HG03066 (cell line): ENCODE measurements at regions not wholly inside any gene's neighbourhood (a gene's known extent, or its start where the extent isn't known, plus 50 kb on each side); places are given as distances from the start of the nearest gene placed in this dataset.
"Not testable (repeated sequence)": the region's sequence is repeated elsewhere in the genome, so short reads cannot be mapped to it uniquely, and the experiment has no call there.

Experiments
- ATAC-seq: cut with Tn5 transposase; IDR thresholded peaks from one replicate; pipeline ENCODE4 v1.9.1; 2021; ENCODE audit warnings: low read depth; ENCODE audit not compliant: unreplicated experiment

DNA sequence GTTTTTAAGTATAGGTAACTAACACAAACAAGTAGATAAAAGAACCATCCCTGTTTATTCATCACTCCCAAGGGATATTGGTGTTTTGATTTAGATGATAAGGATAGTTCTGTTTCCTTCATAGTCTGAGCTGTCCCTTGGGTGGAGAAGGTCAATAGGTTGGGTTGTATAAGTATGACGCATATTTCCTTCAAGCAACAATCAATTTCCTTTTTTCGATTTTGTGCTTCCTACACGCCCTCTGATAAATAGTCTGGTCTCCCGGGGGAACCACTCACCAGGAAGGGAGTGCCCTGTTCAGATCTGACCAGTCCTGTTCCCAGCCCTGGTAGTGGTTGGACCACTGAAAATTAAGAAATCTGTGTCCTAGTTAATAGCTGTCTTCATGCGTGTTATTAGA is 378.8 kb upstream of the FAR2 start:
- no peak for ATAC-seq

DNA sequence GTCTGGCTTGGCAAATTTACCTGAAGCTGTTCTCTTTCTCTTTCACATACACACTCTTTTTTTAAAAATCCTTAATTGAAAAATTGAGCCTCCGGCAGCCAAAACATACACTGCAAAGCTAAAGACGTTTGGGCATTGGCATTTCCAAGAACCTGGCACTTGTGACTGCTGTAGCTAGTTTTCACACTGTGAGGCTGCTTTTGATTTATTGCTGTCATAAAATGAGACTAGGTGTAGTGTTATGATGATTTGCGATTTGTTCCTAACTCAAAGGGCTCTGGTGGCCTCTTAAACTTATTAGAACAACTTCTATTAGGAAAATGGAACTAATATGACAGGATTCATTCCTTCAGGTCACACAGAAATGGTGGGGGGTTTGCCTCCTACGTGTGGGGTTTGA is 377.1 kb upstream of the FAR2 start:
- no peak for ATAC-seq

DNA sequence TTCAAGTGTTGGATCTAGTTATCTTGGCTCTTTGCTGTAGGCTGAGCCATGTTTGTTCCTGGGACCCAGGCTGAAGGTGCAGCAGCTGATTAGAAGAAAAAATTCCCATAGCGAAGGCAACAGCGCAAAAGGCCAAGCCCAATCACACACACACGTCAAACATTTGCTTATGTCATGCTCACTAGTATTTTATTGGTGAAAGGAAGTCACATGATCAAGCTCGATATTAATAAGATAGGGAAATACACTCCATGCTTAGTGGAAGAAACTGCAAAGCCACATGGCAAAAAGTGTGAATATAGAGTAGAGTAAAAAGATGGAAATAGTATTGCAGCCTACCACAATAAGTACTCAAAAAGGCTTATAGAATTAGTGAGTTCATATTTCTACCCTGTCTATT is 373.5 kb upstream of the FAR2 start:
- ATAC-seq = no peak

DNA sequence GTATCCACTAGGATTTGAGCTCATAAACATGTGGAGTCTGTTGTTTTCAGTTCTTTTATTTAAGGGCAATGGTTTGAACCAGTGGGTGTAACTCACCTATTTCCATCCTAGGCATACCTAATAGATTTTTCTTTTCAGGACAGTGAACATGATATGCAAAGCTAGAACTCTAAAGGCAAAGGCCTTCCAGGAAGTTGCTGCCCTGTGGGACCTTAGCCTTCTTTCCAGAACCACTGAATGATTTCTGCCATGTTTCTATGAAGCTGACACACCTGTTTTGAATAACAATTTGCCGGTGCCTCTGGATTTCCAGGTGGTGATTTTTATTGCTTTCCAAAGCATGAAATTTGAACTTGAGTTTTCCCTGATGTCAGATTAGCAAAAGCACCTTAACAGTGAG is 372.9 kb upstream of the FAR2 start:
- no peak for ATAC-seq

DNA sequence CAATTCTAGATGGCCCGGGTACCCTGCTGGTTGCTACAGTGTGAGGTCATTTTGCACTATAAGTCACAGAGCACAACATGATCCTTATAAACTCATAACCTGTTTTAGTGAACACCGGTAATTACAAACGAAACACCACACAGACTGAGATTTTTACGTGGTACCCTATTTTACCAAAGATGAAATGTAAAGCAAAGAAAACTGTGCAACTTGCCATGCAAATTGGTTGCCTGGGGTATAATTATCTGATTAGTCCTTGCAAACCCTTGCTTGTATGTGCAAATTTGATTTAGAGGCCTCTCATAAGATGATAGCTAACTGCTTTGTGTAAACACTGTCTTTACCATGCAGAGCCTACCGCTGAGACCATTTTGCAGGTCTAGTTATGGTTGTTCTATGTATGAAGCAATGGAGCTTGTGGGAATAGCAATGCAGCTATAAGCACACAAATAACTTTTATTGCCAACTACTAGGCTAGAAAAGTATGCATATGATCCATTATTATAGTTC is 372.1 kb upstream of the FAR2 start:
- ATAC-seq = no peak

DNA sequence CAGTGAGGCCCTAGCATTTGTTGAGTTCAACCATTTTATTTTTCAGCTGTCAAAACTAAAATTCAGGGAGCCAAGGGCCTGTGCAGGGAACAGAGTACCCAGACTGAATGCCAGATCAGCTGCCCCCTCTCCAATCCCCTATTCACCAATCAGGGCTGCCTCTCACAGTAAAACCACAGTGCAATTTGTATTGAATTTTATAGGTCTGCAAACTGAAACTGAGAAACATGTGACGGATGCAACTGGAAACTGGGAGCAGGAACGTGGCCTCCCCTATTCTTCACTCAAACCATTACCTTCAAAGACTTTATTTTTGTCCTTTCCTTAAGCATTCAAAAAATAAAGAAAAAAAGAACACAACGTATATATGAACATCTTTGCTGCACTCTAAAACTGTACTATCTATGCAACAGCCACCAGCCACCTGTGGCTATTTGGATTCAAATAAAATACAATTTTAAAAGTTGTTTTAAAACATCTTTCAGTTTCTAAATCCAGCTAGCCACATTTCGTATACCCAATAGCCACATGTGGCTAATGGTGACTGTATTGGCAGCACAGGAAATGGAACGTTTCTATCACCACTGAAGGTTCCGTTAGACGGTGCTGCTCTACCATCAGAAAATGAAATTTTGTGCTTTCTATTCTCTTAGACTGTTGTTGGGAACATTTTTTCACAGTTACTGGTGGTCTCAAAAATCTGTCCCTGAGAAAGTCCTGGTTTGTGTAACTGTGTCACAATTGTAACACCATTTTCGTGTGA is 371.3 kb upstream of the FAR2 start:
- no peak for ATAC-seq

DNA sequence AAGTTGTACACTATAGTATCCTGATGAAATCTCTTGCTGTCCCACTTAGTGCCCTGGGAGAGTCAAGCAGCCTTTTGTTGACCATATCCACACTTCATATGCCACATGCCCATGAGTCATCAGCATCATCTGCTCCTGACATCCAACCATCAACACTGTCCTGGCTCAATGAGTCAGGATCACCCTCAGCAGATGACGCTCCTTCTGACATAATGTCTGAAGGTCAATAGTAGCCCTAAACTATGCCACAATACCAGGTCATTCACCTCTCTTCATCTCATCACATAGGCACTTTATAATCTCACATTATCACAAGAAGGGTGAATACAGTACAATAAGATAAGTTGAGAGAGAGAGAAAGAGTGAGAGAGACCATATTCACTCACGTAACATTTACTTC is 369.0 kb upstream of the FAR2 start:
- no peak for ATAC-seq

DNA sequence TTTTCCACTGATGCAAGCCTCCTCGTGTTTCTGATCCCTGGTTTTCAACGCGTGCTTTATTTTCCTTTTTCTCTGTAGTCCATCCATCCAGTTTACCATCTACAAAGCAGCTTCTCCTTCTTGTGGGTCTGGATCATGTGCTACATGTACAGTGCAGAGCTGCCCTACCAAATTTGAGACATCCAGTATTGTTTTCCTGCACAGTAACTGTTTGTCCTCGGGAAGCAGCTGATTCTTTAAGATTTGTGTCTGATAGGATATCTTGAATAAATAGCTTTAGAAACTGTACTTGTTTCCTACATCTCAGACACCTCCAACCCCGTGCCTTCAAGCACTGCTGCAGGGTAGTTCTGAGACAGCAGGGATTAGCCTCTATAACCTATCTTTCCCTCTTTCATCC is 368.1 kb upstream of the FAR2 start:
- no peak for ATAC-seq

DNA sequence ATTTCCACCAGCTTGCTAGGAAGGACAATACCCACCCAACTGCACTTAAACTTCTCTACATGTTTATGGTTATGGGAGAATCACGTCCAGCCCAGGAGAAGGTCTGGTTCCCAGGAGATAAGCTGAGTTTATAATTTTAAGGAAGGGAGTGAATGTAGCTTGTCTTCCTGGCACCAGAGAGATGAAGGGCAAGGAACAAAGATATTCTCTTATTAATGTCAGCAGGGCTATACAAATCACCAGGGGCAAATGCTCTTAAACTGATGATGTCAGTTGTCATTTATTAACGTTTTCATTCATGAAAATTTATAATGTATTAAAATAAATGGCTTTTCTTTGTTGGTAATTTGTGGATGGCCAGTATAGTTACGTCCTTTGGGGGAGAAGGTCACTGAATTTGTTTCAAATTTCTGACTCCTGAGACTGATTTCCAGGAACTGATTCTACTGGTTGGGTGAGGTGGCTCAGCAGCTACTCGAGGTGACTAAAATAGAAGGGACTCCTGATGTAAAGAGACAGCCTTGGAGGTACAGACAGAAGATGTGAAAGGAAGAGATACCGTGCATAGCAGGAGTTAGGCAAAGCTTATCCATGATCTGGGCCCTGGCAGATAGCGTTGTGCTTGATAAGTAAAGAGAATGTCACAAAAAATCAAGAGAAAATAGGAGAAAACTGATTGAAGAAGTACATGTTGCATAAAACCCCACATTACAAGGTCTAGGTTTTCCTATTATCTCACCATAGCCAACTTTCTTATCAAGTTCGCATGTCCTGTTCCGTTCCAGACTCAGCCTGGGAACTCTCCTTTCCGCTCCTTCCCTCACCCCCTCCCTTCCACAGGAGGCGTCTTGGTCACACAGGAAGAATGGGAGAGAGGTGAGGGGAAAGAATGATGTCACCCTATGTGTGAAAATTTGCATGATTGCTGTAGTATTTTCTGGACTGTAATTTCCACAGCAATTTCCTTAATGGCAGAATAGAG is 367.1 kb upstream of the FAR2 start:
- ATAC-seq = no peak

DNA sequence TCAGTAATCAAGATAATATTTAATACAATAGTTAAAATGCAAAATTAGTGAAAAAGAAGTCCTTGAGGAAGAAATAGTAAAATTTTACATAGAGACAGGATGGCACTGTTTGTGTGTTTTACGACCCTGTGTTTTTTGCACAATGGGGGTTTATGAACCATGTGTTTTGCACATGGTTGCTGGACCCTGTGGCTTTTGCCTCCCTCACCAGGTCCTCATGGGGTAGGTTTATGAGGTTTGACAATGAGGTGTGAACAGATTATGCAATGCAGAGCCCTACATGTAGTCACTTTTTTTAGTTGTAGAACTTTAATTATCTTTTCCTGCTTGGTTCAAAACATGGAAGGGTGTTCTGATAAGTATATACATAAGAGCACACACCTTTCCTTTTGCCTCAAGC is 366.3 kb upstream of the FAR2 start:
- ATAC-seq = no peak

DNA sequence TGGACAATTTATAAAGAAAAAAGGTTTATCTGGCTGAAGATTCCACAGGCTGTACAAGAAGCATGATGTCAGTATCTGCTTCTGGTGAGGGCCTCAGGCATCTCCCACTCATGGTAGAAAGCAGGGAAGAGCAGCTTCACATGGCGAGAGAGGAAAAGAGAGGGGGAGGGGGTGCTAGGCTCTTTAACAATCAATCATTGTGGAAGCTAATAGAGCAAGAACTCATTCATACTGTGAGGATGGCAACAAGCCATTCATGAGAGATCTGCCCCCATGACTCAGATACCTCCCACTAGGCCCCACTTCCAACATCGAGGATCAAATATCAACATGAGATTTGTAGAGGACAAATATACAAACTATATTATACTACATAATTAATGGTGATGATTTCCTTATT is 361.9 kb upstream of the FAR2 start:
- no peak for ATAC-seq

DNA sequence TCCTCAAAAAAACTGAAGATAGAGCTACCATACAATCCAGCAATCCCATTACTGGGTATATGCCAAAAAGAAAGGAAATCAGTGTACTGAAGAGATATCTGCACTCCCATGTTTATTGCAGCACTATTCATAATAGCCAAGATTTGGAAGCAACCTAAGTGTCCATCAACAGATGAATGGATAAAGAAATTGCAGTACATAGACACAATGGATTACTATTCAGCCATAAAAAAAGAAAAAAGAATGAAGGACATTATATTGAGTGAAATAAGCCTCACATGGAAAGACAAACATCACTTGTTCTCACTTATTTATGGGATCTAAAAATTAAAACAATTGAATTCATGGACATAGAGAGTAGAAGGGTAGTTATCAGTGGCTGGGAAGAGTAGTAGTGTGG is 360.8 kb upstream of the FAR2 start:
- ATAC-seq = not testable (repeated sequence)

DNA sequence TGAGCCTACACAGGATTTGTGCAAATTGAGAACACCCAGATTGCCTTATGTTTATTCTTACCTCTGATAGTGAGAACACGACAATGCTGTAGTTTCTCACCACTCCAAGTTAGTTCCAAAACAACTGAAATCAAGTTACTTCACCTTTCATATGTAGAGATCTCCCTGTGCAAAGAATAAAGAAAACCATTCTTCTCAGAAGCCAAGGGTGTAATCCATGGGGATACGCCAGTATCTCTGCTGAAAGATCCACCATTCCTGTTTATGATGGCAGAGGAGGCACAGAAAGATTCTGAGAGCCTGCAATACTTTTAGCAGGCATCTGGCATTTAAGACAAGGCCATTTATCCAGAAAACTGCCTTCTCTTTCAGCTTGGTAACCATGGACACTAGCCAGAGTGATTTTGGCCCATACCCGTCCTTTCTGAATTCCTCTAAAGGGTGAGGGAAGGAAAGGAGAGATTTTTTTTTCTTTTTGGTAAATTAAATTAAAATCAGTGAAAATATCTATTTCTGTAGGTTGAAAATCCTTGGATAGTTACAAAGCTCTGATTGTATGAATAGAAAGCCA is 355.4 kb upstream of the FAR2 start:
- ATAC-seq = no peak

DNA sequence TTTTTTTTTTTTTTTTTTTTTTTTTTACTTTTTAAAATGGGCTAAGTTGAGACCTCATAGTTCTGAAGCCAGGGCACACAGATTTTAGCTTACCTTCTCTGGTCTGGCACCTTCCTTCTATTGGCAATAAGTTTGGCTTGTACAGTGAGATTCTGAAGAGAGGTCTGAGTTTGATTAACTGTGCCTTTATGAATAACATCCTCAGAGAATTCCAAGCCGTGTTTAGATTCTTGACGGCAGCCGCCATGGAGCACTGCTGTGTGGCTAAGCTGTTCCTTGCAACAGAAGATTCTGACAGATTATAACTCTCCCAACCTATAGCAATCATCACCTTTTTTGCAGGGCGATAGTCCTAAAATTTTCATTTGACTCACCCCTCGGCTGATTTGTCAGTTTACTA is 354.9 kb upstream of the FAR2 start:
- ATAC-seq = no peak

DNA sequence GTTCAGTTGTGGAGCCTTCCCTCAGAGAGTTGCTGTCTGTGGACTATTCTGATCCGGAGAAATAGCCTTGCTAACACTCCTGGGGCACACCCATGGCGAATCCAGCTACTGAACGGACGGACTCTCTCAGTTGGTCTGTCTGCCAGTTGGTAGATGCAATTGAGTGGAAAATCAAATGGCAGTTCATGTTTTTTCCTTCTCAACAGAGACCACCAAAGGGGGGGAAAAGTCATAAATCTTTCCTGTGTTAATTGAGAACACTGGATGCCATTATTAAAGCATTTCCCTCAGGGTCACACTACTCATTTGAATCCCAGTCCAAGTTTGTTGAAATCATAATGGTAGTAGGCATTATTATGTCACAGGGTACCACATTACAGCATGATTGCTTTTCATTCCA is 354.3 kb upstream of the FAR2 start:
- no peak for ATAC-seq

DNA sequence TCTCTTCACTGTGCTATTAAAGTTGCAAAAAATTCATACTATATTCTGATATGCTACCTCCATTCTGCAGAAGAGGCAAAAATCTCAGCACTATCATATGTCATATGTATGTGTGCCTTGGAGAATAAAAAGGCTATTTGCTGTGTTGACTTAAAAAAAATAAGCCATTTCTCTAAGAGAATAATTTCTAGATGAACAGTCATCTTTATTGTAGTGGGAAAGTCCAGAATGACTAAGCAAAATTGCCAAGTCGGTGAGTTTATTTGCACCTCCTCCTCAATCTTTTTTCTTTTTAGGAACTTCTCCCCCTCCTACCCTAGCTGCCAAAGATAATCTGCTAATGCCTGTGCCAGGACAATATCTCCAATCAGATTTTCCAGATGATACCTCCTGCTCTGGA is 353.8 kb upstream of the FAR2 start:
- ATAC-seq = no peak

DNA sequence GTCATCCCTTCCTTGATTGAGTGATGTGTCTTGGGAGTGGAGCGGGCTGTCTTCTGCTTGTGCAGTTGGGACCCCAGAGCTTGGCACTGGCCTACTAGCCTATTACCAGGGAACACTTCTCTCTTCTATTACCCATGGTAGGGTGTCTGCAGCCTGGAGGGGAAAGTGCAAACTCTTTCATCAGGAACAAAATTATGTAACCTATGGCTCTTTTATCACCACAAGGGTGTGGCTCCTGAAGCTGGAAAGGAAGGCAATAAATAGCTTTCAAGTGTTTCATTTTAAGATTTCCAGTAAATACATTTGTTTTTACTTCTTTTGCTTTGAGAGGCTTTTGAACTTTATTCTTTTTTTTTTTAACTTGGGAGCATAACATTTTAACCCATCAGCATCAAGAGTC is 349.7 kb upstream of the FAR2 start:
- ATAC-seq = no peak

DNA sequence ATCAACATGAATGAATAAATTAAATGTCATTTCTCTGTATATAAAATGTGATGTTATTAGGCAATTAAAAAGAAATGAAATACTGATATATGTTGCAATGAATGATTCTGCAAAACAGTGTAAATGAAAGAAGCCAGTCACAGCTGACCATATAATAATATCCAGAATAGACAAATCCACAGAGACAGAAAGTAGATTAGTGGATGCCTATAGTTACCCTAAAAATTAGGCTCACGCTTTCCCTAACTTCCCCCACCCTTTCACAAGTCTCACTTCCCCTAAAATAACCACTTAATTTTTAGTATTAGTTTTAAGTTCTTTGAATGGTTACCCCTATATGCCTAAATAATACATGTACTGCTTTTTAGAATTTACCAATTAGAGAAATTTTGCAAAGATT is 348.9 kb upstream of the FAR2 start:
- no peak for ATAC-seq

DNA sequence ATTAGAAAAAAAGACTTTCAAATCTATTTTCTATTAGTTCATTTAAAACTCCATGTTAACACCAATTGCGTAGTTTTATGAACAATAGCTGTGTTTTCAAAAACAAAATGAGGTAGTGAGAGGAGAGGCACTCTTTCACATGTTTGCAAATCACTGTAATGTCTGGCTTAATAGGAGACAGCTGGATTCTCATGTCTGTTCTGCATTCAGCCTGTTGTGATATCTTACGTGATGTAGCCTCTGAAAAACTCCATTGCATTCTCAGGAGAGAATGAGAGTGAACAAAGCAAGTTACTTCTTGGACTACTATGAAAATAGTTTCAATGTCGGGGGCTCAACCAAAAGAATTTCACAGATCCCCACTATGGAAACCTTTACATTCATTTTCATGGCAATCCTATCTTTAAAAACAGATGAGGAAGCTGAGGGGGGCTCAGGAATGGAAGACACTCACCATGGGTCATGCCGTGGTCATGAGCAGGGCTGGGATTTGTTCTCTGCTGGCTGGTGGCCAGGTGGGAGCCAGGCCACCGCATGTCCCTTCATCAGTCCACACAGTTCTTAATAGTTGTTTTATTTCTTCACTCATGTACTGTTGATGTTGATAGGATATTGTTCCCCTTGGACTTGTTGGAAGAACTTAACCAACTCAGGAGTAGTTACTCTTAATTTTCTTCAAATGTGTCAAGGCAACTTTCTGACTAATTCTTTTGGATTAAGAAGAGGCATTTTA is 346.2 kb upstream of the FAR2 start:
- ATAC-seq = no peak

DNA sequence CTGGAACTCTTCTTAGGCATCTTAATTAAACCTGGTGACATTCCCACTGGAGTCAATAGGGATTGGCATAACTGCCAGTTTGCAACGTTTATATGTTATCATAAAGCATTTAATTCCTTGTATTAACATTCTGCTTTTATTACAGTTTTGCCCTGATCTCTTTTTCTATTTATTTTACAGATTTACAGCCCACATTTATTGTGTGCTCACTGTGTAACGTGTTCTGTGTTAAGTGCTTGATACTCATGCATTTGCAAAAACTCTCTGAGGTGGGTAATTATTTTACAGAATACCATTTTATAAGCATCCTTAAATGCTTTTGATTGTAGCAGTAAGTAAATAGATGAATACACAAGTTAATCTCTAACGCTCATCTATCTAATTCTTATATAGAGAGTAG is 341.5 kb upstream of the FAR2 start:
- no peak for ATAC-seq

DNA sequence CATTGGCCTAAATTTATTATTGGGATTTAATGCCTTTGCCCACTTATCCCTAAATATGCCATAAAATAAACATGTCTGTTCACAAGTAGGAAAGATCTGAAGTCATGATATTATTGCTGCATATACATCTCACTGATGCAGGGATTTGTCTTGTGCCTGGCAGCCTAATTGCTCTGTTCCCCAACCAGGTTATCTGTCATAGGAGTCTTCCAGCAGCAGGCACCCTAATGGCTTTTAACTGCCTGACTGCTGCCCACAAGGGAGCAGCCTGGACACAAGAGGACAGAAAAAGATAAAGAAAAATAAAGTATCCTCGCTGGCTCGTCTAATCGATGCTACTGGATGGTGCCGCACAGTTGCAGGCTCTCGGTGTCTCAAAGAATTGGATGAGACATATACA is 337.6 kb upstream of the FAR2 start:
- no peak for ATAC-seq
